DND-41 (cell line): ENCODE measurements at regions not wholly inside any gene's neighbourhood (a gene's known extent, or its start where the extent isn't known, plus 50 kb on each side); places are given as distances from the start of the nearest gene placed in this dataset.

ENCODE experiments used
- EZH2 ChIP-seq: IDR thresholded peaks from 3 replicates; pipeline ENCODE4 v1.6.1; 2012; ENCODE audit warnings: borderline replicate concordance, low read depth, mild to moderate bottlenecking, moderate library complexity, low read length, inconsistent platforms; ENCODE audit not compliant: severe bottlenecking
- TF ChIP-seq, protein P1 (sequence below): IDR thresholded peaks from 2 replicates; pipeline ENCODE4 v1.5.1; 2012; ENCODE audit warnings: borderline replicate concordance, low read length, moderate library complexity, mild to moderate bottlenecking; ENCODE audit not compliant: poor library complexity, severe bottlenecking; ENCODE audit errors: extremely low read depth

DNA sequence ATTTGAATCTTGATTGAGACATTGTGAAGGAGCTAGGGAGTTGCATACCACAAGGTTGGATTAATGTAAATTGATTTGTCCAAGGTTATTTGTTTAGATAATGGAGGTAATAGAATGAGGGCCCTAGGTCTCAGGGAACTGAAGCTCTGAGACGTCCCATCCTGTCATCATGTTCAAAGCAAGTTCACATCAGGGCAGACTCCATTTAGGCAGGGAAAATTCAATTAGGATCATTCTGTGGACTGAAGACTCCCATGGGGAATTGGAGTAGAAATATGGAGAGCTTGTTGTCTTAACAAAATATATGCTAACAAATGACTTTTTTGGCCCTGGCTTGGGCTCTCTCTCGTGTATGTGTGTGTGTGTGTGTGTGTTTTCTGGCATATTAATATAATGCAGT, 722.0 kb upstream of the ADAMTS16 start:
- TF ChIP-seq, protein P1, sequence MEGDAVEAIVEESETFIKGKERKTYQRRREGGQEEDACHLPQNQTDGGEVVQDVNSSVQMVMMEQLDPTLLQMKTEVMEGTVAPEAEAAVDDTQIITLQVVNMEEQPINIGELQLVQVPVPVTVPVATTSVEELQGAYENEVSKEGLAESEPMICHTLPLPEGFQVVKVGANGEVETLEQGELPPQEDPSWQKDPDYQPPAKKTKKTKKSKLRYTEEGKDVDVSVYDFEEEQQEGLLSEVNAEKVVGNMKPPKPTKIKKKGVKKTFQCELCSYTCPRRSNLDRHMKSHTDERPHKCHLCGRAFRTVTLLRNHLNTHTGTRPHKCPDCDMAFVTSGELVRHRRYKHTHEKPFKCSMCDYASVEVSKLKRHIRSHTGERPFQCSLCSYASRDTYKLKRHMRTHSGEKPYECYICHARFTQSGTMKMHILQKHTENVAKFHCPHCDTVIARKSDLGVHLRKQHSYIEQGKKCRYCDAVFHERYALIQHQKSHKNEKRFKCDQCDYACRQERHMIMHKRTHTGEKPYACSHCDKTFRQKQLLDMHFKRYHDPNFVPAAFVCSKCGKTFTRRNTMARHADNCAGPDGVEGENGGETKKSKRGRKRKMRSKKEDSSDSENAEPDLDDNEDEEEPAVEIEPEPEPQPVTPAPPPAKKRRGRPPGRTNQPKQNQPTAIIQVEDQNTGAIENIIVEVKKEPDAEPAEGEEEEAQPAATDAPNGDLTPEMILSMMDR, result no peak
- TF ChIP-seq EZH2, result no peak
